OCI-LY1 (cell line): ENCODE measurements at regions not wholly inside any gene's neighbourhood (a gene's known extent, or its start where the extent isn't known, plus 50 kb on each side); places are given as distances from the start of the nearest gene placed in this dataset.

ENCODE experiments used
- H2AFZ ChIP-seq: fragments of 200-600 bp; sonication (generic), shearing (Covaris generic); 2 replicates; pipeline ENCODE4 v1.6.0; 2014; ENCODE audit warnings: antibody characterized with exemption, mild to moderate bottlenecking, low read length
- H3F3A ChIP-seq: fragments of 200-600 bp; sonication (generic), shearing (Covaris generic); 2 replicates; pipeline ENCODE4 v1.6.0; 2014; ENCODE audit warnings: mild to moderate bottlenecking, antibody characterized with exemption, low read length, moderate library complexity; ENCODE audit not compliant: insufficient read depth
- H3K27ac ChIP-seq: fragments of 200-600 bp; sonication (generic); 2 replicates; pipeline ENCODE4 v1.5.1; 2014; ENCODE audit warnings: low read length, mixed run types, mild to moderate bottlenecking, low read depth; ENCODE audit not compliant: poor library complexity, severe bottlenecking
- H3K27me3 ChIP-seq: fragments of 200-600 bp; sonication (generic); 2 replicates; pipeline ENCODE4 v1.6.0; 2014; ENCODE audit warnings: antibody characterized with exemption, mild to moderate bottlenecking, low read length, moderate library complexity; ENCODE audit not compliant: insufficient read depth
- H3K36me3 ChIP-seq: fragments of 200-600 bp; sonication (generic); 2 replicates; pipeline ENCODE4 v1.6.1; 2014; ENCODE audit warnings: mild to moderate bottlenecking, antibody characterized with exemption, low read length, moderate library complexity, mixed read lengths; ENCODE audit not compliant: insufficient read depth
- H3K4me1 ChIP-seq: fragments of 200-600 bp; sonication (generic); 2 replicates; pipeline ENCODE4 v1.5.1; 2014; ENCODE audit warnings: mild to moderate bottlenecking, low read length, moderate library complexity; ENCODE audit not compliant: insufficient read depth, severe bottlenecking
- H3K4me2 ChIP-seq: fragments of 200-600 bp; sonication (generic), shearing (Covaris generic); 2 replicates; pipeline ENCODE4 v1.6.1; 2014; ENCODE audit warnings: low read length
- H3K4me3 ChIP-seq: fragments of 200-600 bp; sonication (generic); 2 replicates; pipeline ENCODE4 v1.5.1; 2014; ENCODE audit warnings: low read length, low read depth, mild to moderate bottlenecking, mixed read lengths; ENCODE audit not compliant: poor library complexity, severe bottlenecking
- H3K79me2 ChIP-seq: fragments of 200-600 bp; shearing (Covaris generic); 2 replicates; pipeline ENCODE4 v1.6.1; 2016; ENCODE audit warnings: mixed run types, low read length, mixed read lengths; ENCODE audit not compliant: insufficient read depth
- H3K9ac ChIP-seq: fragments of 200-600 bp; sonication (generic), shearing (Covaris generic); 2 replicates; pipeline ENCODE4 v1.6.1; 2014; ENCODE audit warnings: mild to moderate bottlenecking, low read length, mixed read lengths
- H3K9me2 ChIP-seq: fragments of 200-600 bp; sonication (generic), shearing (Covaris generic); 2 replicates; pipeline ENCODE4 v1.6.1; 2014; ENCODE audit warnings: low read depth, mild to moderate bottlenecking, low read length, mixed read lengths
- H3K9me3 ChIP-seq: fragments of 200-600 bp; shearing (Covaris generic); 2 replicates; pipeline ENCODE4 v1.6.1; 2014; ENCODE audit warnings: low read length, mixed read lengths
- H4K20me1 ChIP-seq: fragments of 200-600 bp; sonication (generic), shearing (Covaris generic); 2 replicates; pipeline ENCODE4 v1.6.0; 2016; ENCODE audit warnings: mild to moderate bottlenecking, low read length; ENCODE audit not compliant: insufficient read depth
- EZH2 ChIP-seq: fragments of 200-600 bp; sonication (generic), shearing (Covaris generic); IDR thresholded peaks from 2 replicates; pipeline ENCODE4 v1.8.0; 2017; ENCODE audit warnings: borderline replicate concordance, mixed run types, mild to moderate bottlenecking, antibody characterized with exemption, low read length, moderate library complexity, mixed read lengths
- TF ChIP-seq, protein P1 (sequence below): fragments of 200-600 bp; sonication (generic), shearing (Covaris generic); IDR thresholded peaks from 2 replicates; pipeline ENCODE4 v1.5.1; 2017; ENCODE audit warnings: mild to moderate bottlenecking, antibody characterized with exemption, low read length, moderate library complexity, mixed read lengths

GRCh38 chr1:57996400-57996799, 550.1 kb downstream of the OMA1 start:
- H3K9me3 ChIP-seq: no peaks in the 10 kb centered on the region
- no peaks in the 10 kb centered on the region for H3K4me1 ChIP-seq
- H3K4me3 ChIP-seq: no peak overlapping the region
- H3F3A ChIP-seq: no peaks in the 10 kb centered on the region
- no peaks in the 10 kb centered on the region for H3K79me2 ChIP-seq
- no peaks in the 10 kb centered on the region for H3K9me2 ChIP-seq
- no peaks in the 10 kb centered on the region for H4K20me1 ChIP-seq
- H3K4me2 ChIP-seq: no peak overlapping the region
- no peaks in the 10 kb centered on the region for H3K36me3 ChIP-seq
- no peak overlapping the region for H3K9ac ChIP-seq
- H3K27me3 ChIP-seq: no peaks in the 10 kb centered on the region
- TF ChIP-seq EZH2: no peak
- TF ChIP-seq, protein P1, sequence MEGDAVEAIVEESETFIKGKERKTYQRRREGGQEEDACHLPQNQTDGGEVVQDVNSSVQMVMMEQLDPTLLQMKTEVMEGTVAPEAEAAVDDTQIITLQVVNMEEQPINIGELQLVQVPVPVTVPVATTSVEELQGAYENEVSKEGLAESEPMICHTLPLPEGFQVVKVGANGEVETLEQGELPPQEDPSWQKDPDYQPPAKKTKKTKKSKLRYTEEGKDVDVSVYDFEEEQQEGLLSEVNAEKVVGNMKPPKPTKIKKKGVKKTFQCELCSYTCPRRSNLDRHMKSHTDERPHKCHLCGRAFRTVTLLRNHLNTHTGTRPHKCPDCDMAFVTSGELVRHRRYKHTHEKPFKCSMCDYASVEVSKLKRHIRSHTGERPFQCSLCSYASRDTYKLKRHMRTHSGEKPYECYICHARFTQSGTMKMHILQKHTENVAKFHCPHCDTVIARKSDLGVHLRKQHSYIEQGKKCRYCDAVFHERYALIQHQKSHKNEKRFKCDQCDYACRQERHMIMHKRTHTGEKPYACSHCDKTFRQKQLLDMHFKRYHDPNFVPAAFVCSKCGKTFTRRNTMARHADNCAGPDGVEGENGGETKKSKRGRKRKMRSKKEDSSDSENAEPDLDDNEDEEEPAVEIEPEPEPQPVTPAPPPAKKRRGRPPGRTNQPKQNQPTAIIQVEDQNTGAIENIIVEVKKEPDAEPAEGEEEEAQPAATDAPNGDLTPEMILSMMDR: no peak
- no peak overlapping the region for H2AFZ ChIP-seq
- H3K27ac ChIP-seq: no peak overlapping the region

DNA sequence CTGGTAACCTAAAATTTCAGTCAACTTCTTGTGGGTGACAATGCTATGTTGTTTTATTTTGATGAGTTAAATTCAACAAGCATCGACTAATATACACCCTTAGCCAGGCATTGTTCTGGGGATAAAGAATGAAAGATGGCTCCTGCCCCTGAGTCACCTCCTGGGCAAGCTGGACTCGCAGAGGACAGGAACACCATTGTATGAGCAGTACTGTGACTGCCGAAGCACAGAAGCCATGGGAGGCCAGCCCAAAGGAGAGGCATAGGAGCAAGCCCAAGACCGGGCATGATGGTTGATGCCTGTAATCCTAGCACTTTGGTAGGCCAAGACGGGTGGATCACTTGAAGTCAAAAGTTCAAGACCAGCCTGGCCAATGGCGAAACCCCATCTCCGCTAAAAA, 555.2 kb downstream of the OMA1 start:
- no peaks in the 10 kb centered on the region for H4K20me1 ChIP-seq
- H3F3A ChIP-seq: no peaks in the 10 kb centered on the region
- H3K9me2 ChIP-seq: no peaks in the 10 kb centered on the region
- no peak overlapping the region for H3K27ac ChIP-seq
- H3K9me3 ChIP-seq: no peaks in the 10 kb centered on the region
- no peaks in the 10 kb centered on the region for H3K36me3 ChIP-seq
- no peaks in the 10 kb centered on the region for H3K4me1 ChIP-seq
- H3K79me2 ChIP-seq: no peaks in the 10 kb centered on the region
- no peak overlapping the region for H2AFZ ChIP-seq
- no peaks in the 10 kb centered on the region for H3K27me3 ChIP-seq
- TF ChIP-seq, protein P1: no peak
- TF ChIP-seq EZH2: no peak
- H3K9ac ChIP-seq: no peak overlapping the region
- H3K4me2 ChIP-seq: no peak overlapping the region
- no peak overlapping the region for H3K4me3 ChIP-seq

GRCh38 chr1:57989877-57990276, 556.6 kb downstream of the OMA1 start:
- Histone ChIP-seq H3K9me2 (no peaks in the 10 kb centered on the region), H3K4me1 (no peaks in the 10 kb centered on the region), H3F3A (no peaks in the 10 kb centered on the region), H3K9ac (no peak overlapping the region), H3K27me3 (no peaks in the 10 kb centered on the region), H3K79me2 (no peaks in the 10 kb centered on the region), H3K27ac (no peak overlapping the region), H3K36me3 (no peaks in the 10 kb centered on the region), H3K4me2 (no peak overlapping the region), H4K20me1 (no peaks in the 10 kb centered on the region), H3K4me3 (no peak overlapping the region), H3K9me3 (no peaks in the 10 kb centered on the region), H2AFZ (no peak overlapping the region)
- TF ChIP-seq, protein P1: no peak
- TF ChIP-seq EZH2: no peak
